Testis (tissue), 2 donors: ENCODE measurements at regions not wholly inside any gene's neighbourhood (a gene's known extent, or its start where the extent isn't known, plus 50 kb on each side); places are given as distances from the start of the nearest gene placed in this dataset.
"Not testable (repeated sequence)": the region's sequence is repeated elsewhere in the genome, so short reads cannot be mapped to it uniquely, and the experiment has no call there.

Experiments
- DNase-seq: peaks from one replicate; pipeline ENCODE4 v3.0.0-alpha.2; 2019
- H3K27ac ChIP-seq, 2 donors: fragments of 200-600 bp; sonication (generic); one replicate each; pipeline ENCODE4 v1.5.1; 2019
- H3K27me3 ChIP-seq: fragments of 200-600 bp; sonication (generic); one replicate; pipeline ENCODE4 v1.5.1; 2019
- H3K36me3 ChIP-seq: fragments of 200-600 bp; sonication (generic); one replicate; pipeline ENCODE4 v1.5.1; 2017; ENCODE audit warnings: low read depth; ENCODE audit errors: missing control alignments
- H3K4me1 ChIP-seq: fragments of 200-600 bp; sonication (generic); one replicate; pipeline ENCODE4 v1.5.1; 2019
- H3K4me3 ChIP-seq, 2 donors: fragments of 200-600 bp; sonication (generic); one replicate each; pipeline ENCODE4 v1.5.1; 2017 to 2019
- H3K9me3 ChIP-seq: fragments of 200-600 bp; sonication (generic); one replicate; pipeline ENCODE4 v1.5.1; 2017
- CTCF ChIP-seq, 3 experiments: fragments of 450-650 bp in 2 of 3; fragments of 200-600 bp in 1 of 3; sonication (generic) in 1 of 3; IDR thresholded peaks; one replicate each; pipeline ENCODE4 v1.5.1; 2016 to 2019; ENCODE audit warnings: antibody characterized with exemption in 3 of 3, mild to moderate bottlenecking in 2 of 3, moderate library complexity in 1 of 3
- POLR2A ChIP-seq: fragments of 450-650 bp; IDR thresholded peaks from one replicate; pipeline ENCODE4 v1.6.1; 2017; ENCODE audit warnings: antibody characterized with exemption, mild to moderate bottlenecking, moderate library complexity
- WGBS, 2 donors: methylation state at CpG; one replicate each; pipeline ENCODE4 v1.1.5; 2018; 5-methylcytosine and 5-hydroxymethylcytosine counted together
- intact Hi-C: fragments of 100-400 bp; cut with DNase I; formaldehyde crosslinking; loops from one replicate; pipeline ENCODE4 v1.15.1; 2023; ENCODE audit warnings: low total_unique reads

GRCh38 chr7:32673275-32673983 is 178.1 kb downstream of the AVL9 start:
- TF ChIP-seq CTCF (IDR thresholded peaks at IDR 0.05) (no peak), POLR2A (no peak)
- Histone ChIP-seq H3K9me3 (no peaks in the 10 kb centered on the region), H3K4me1 (no peaks in the 10 kb centered on the region), H3K27me3 (no peaks in the 10 kb centered on the region), H3K4me3 (no peak overlapping the region), H3K27ac (no peak overlapping the region), H3K36me3 (no peaks in the 10 kb centered on the region)
- intact Hi-C loops = no loop called here
- no peak for DNase-seq
- WGBS, 2 donors = 82 to 92% methylated on average over 2 of the region's 2 CpGs

- no peaks in the 10 kb centered on the region for H3K36me3 ChIP-seq
- intact Hi-C loops = no loop called here
- H3K4me3 ChIP-seq = no peak overlapping the region
- no peaks in the 10 kb centered on the region for H3K4me1 ChIP-seq
- no peaks in the 10 kb centered on the region for H3K9me3 ChIP-seq
- H3K27me3 ChIP-seq = no peaks in the 10 kb centered on the region
- DNase-seq = no peak
- TF ChIP-seq CTCF (IDR thresholded peaks at IDR 0.05) (no peak), POLR2A (no peak)
- whole genome bisulfite sequencing, 2 donors = 90 to 94% methylated on average over 9 to 10 of the region's 10 CpGs
- H3K27ac ChIP-seq = no peak overlapping the region
These were observed 175.1 kb downstream of the AVL9 start for GRCh38 chr7:32670110-32671025.

- 84 to 91% methylated on average over 3 of the region's 3 CpGs for WGBS, 2 donors
- H3K4me3 ChIP-seq, intact Hi-C loops, H3K4me1 ChIP-seq, H3K27ac ChIP-seq, H3K36me3 ChIP-seq, H3K27me3 ChIP-seq, DNase-seq, H3K9me3 ChIP-seq: not testable (repeated sequence)
These were observed 174.0 kb downstream of the AVL9 start for GRCh38 chr7:32669173-32669870.

- DNase-seq, intact Hi-C loops, H3K4me1 ChIP-seq, H3K36me3 ChIP-seq, H3K27me3 ChIP-seq, H3K4me3 ChIP-seq, H3K9me3 ChIP-seq, H3K27ac ChIP-seq: not testable (repeated sequence)
- WGBS, 2 donors = 89 to 97% methylated on average over 3 of the region's 3 CpGs
These were observed 173.3 kb downstream of the AVL9 start for GRCh38 chr7:32668387-32669097.

GRCh38 chr7:32667586-32667985 is 172.3 kb downstream of the AVL9 start:
- WGBS, 2 donors = 90 to 94% methylated on average over 9 of the region's 9 CpGs
- H3K4me3 ChIP-seq, H3K36me3 ChIP-seq, H3K27me3 ChIP-seq, intact Hi-C loops, H3K27ac ChIP-seq, H3K9me3 ChIP-seq, DNase-seq, H3K4me1 ChIP-seq: not testable (repeated sequence)

- H3K27ac ChIP-seq, H3K4me3 ChIP-seq, intact Hi-C loops, DNase-seq, H3K9me3 ChIP-seq, H3K27me3 ChIP-seq, H3K36me3 ChIP-seq, H3K4me1 ChIP-seq: not testable (repeated sequence)
- 77 to 83% methylated on average over 5 of the region's 5 CpGs for WGBS, 2 donors
These were observed 168.5 kb downstream of the AVL9 start for GRCh38 chr7:32663805-32664211.

- intact Hi-C loops, H3K4me3 ChIP-seq, H3K27me3 ChIP-seq, H3K9me3 ChIP-seq, H3K36me3 ChIP-seq, DNase-seq, H3K27ac ChIP-seq, H3K4me1 ChIP-seq: not testable (repeated sequence)
- WGBS, 2 donors = 83 to 93% methylated on average over 4 of the region's 4 CpGs
These were observed 167.2 kb downstream of the AVL9 start for GRCh38 chr7:32662509-32662908.
